ENCODE measurements at regions not wholly inside any gene's neighbourhood (a gene's known extent, or its start where the extent isn't known, plus 50 kb on each side); places are given as distances from the start of the nearest gene placed in this dataset.

DNA sequence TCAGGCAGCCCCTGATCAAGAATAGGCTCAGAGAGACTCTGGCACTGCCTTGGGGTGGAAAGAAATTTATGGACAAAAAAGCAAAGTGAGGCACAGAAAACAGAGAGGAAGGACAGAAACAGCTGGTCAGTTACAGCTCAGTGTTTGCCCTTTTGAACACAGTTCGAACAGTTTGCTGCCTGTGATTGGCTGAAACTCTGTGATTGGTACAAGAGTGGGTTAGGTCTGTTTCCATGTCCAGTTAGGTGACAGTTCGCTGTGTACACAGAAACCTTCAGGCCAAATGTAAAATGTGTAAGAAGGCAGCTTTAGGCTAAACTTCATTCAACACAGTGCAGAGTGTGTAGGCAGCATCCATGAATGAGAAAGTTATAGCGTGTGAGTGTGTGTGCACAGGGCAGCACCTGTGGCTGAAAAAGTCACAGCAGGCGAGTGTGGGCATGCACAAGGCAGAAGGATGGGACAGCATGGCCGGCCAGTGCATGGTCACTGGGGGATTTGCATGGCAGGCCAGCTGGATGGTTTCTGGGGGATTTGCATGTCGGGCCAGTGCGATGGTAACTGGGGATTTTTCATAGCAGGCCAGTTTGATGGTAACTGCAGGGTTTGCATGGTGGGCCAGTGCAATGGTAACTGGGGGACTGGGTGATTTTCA, 75.4 kb upstream of the FRMD1 start:
- 61 to 62% methylated on average over 7 of the region's 7 CpGs for WGBS, 2 donors
- no peak for TF ChIP-seq POLR2A (IDR thresholded peaks at IDR 0.05)
- no peak overlapping the region for H3K27ac ChIP-seq
- ATAC-seq: no peak
- H3K4me1 ChIP-seq: peaks cover 13% of the 10 kb centered on the region
- intact Hi-C loops (cut with DNase I): loop anchor here (10.0 kb wide), 1 partner anchor 200 kb away; no protein-coding TSS in a partner anchor
- H3K27me3 ChIP-seq: no peaks in the 10 kb centered on the region
- DNase-seq: no peak
- no peaks in the 10 kb centered on the region for H3K36me3 ChIP-seq (replicated peaks in 1 of 2; ENCODE audit: insufficient read depth in 1 of 2, low read depth in 2 of 2)
- no peak overlapping the region for H3K4me3 ChIP-seq
- no peaks in the 10 kb centered on the region for H3K9me3 ChIP-seq

DNA sequence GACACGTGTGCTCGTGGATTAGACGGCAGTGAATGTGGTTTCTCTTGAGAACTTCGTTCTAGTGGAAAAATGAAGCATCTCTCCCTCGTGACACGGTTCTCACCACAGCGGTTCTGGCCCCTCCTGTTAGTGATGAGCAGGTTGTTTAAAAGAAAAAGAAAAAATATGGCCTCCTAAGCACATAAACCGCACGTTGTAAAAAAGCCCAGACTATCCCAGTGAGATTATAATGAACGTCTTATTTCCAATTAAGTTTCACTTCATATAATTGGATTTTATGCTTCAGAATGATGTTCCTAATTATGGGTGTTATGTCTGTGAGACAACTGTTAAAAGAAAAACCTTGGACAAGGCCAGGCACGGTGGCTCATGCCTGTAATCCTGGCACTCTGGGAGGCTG, 74.5 kb upstream of the FRMD1 start:
- DNase-seq (no peak), ATAC-seq (no peak)
- no peaks in the 10 kb centered on the region for H3K36me3 ChIP-seq (replicated peaks in 1 of 2; ENCODE audit: insufficient read depth in 1 of 2, low read depth in 2 of 2)
- H3K27ac ChIP-seq: no peak overlapping the region
- intact Hi-C loops (cut with DNase I): loop anchor here (10.0 kb wide), 1 partner anchor 201 kb away; no protein-coding TSS in a partner anchor
- 77 to 80% methylated on average over 11 of the region's 11 CpGs for WGBS, 2 donors
- peaks cover 11% of the 10 kb centered on the region for H3K4me1 ChIP-seq
- H3K27me3 ChIP-seq: no peaks in the 10 kb centered on the region
- TF ChIP-seq, protein P1, sequence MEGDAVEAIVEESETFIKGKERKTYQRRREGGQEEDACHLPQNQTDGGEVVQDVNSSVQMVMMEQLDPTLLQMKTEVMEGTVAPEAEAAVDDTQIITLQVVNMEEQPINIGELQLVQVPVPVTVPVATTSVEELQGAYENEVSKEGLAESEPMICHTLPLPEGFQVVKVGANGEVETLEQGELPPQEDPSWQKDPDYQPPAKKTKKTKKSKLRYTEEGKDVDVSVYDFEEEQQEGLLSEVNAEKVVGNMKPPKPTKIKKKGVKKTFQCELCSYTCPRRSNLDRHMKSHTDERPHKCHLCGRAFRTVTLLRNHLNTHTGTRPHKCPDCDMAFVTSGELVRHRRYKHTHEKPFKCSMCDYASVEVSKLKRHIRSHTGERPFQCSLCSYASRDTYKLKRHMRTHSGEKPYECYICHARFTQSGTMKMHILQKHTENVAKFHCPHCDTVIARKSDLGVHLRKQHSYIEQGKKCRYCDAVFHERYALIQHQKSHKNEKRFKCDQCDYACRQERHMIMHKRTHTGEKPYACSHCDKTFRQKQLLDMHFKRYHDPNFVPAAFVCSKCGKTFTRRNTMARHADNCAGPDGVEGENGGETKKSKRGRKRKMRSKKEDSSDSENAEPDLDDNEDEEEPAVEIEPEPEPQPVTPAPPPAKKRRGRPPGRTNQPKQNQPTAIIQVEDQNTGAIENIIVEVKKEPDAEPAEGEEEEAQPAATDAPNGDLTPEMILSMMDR (IDR thresholded peaks at IDR 0.05): no peak
- TF ChIP-seq POLR2A (IDR thresholded peaks at IDR 0.05): no peak
- H3K9me3 ChIP-seq: no peaks in the 10 kb centered on the region
- no peak overlapping the region for H3K4me3 ChIP-seq

DNA sequence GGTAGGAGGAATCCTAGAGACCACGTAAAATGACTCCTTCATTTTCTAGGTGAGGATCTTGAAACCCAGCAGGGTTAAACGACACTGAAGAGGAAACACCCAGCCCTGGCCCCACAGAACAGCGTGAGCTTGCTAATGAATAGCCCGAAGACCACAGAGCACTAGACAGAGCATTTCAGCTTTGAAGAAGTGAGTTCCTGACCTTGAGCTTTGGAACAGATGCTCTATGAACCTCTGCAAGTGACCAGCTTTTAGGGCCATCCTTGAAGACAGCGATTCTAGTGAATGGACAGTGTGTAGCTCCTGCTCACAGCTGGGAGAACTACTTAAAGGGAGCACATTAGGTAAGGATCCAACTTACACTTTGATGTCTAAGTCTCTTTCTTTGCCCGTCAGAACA, 74.0 kb upstream of the FRMD1 start:
- WGBS, 2 donors: 48 to 70% methylated on average over 6 of the region's 6 CpGs
- Histone ChIP-seq H3K9me3 (no peaks in the 10 kb centered on the region), H3K27me3 (no peaks in the 10 kb centered on the region), H3K4me1 (peaks cover 5% of the 10 kb centered on the region), H3K4me3 (no peak overlapping the region), H3K27ac (no peak overlapping the region), H3K36me3 (replicated peaks in 1 of 2; ENCODE audit: insufficient read depth in 1 of 2, low read depth in 2 of 2) (no peaks in the 10 kb centered on the region)
- no peak for TF ChIP-seq POLR2A (IDR thresholded peaks at IDR 0.05)
- TF ChIP-seq, protein P1 (IDR thresholded peaks at IDR 0.05): no peak
- DNase-seq: no peak
- no peak for ATAC-seq
- intact Hi-C loops (cut with DNase I): loop anchor here (10.0 kb wide), 1 partner anchor 202 kb away; no protein-coding TSS in a partner anchor

DNA sequence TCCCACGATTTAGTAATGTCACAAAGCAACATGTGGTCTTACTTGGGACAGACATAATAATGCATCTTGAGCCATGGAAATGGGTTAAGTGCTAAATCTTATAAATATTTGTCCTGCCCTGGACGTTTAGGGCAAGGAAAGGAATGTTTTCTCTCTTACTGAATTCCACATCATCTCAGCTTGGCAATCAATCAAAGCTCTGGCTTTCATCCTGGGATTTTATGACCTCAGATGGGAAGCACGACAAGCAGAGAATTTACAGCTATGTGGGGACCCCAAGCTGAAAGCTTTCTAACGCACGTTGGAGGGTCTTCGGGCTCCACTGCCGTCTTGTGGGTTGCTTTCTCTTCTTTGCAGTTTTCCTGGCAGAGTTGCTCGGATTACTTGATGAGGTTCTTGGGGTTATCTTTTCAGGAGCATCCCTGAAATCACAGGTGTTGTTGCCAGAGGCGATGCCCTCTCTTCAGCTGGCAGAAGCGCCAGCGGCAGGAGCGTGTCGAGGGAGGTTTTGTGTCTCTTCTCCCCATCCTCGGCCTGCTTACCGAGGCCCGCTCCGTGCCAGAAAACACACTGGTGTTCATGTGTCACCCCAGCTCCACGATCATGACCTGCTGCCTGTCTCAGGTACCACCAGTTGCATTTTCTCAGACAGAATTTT, 73.4 kb upstream of the FRMD1 start:
- TF ChIP-seq, protein P1 (IDR thresholded peaks at IDR 0.05): no peak
- no peak for TF ChIP-seq POLR2A (IDR thresholded peaks at IDR 0.05)
- intact Hi-C loops (cut with DNase I): loop anchor here (10.0 kb wide), 1 partner anchor 202 kb away; no protein-coding TSS in a partner anchor
- DNase-seq (no peak), ATAC-seq (no peak)
- Histone ChIP-seq H3K36me3 (replicated peaks in 1 of 2; ENCODE audit: insufficient read depth in 1 of 2, low read depth in 2 of 2) (no peaks in the 10 kb centered on the region), H3K4me3 (no peak overlapping the region), H3K27me3 (no peaks in the 10 kb centered on the region), H3K27ac (no peak overlapping the region), H3K4me1 (peaks cover 5% of the 10 kb centered on the region), H3K9me3 (no peaks in the 10 kb centered on the region)
- 63 to 65% methylated on average over 18 of the region's 18 CpGs for WGBS, 2 donors

DNA sequence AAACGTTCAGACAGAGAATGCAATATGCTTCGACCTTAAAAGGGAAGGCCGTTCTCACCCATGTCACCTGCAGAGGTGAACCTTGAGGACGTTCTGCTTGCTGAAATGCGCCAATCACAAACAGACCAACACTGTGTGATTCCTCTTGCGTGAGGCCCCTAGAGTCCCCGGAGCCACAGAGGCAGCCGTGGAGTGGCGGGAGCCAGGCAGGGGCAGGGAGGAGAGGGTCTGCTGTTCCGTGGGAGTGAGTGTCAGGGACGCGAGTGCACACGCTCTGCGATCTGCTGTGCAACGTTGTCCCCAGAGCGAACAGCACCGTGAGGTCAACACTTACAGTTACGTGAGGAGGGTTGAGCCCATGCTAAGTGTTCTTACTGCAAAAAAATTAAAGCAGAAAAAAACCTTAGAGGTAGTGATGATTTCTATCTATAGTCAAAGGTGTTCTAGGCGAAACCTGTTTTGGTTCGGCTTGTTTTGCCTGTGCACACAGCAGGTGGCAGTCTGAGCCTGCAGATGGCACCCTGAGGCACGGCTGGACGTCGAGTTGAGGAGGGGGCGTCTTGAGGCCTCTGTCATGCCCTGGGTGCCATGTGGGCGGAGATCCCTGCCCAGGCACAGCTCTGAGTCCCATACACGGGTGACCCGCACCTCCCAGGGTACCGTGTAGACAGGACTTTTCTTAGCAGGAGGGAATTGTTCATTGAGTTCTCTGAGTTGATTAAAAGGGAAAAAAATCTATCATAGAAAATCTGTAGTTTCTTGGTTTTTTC, 71.7 kb upstream of the FRMD1 start:
- intact Hi-C loops (cut with DNase I): loop anchor here (10.0 kb wide), 1 partner anchor 204 kb away; no protein-coding TSS in a partner anchor
- Histone ChIP-seq H3K4me3 (no peak overlapping the region), H3K9me3 (no peaks in the 10 kb centered on the region), H3K4me1 (peaks cover 5% of the 10 kb centered on the region), H3K27me3 (no peaks in the 10 kb centered on the region), H3K36me3 (replicated peaks in 1 of 2; ENCODE audit: insufficient read depth in 1 of 2, low read depth in 2 of 2) (no peaks in the 10 kb centered on the region), H3K27ac (no peak overlapping the region)
- 18 to 30% methylated on average over 25 to 28 of the region's 28 CpGs for WGBS, 2 donors
- DNase-seq (peak in 3 of 4 donors; percentile 22 to 34 (median 33)), ATAC-seq (no peak)
- TF ChIP-seq POLR2A (IDR thresholded peaks at IDR 0.05): no peak
- TF ChIP-seq, protein P1 (IDR thresholded peaks at IDR 0.05): peak in 6 of 7 experiments; percentile 15 to 72 (median 60)

All from body of pancreas (tissue), 4 donors.